Upper lobe of left lung (tissue), 4 donors: ENCODE measurements at regions not wholly inside any gene's neighbourhood (a gene's known extent, or its start where the extent isn't known, plus 50 kb on each side); places are given as distances from the start of the nearest gene placed in this dataset.

Source experiments
- CTCF ChIP-seq, 6 experiments: fragments of 450-650 bp in 4 of 6; fragments of 200-600 bp in 2 of 6; sonication (generic) in 2 of 6; IDR thresholded peaks; one replicate each; pipeline ENCODE4 v1.5.1; 2016 to 2019; ENCODE audit warnings: antibody characterized with exemption in 6 of 6
- EP300 ChIP-seq, 4 donors: sonication (generic); formaldehyde crosslinking; IDR thresholded peaks; one replicate each; pipeline ENCODE4 v1.5.1; 2017; ENCODE audit warnings: antibody characterized with exemption in 4 of 4, control low read depth in 2 of 4
- POLR2A ChIP-seq, 4 donors: fragments of 450-650 bp; IDR thresholded peaks; one replicate each; pipeline ENCODE4 v1.5.1; 2016 to 2017; ENCODE audit warnings: antibody characterized with exemption in 4 of 4, mild to moderate bottlenecking in 2 of 4

- TF ChIP-seq CTCF (IDR thresholded peaks at IDR 0.05) = no peak
- no peak for TF ChIP-seq EP300 (IDR thresholded peaks at IDR 0.05)
- no peak for TF ChIP-seq POLR2A (IDR thresholded peaks at IDR 0.05)
These were observed 192.2 kb upstream of the TBX20 start for GRCh38 chr7:35446091-35446490.
